Spleen (tissue), 11 donors: ENCODE measurements at regions not wholly inside any gene's neighbourhood (a gene's known extent, or its start where the extent isn't known, plus 50 kb on each side); places are given as distances from the start of the nearest gene placed in this dataset.

Source experiments
- DNase-seq: peaks from one replicate; pipeline ENCODE4 v3.0.0-alpha.2; 2020
- H3K27ac ChIP-seq, 8 donors: fragments of 200-600 bp; sonication (generic) in 7 of 8; 1 replicate in 4 of 8; 2 replicates in 4 of 8; pipeline versions ENCODE4 v1.5.0 to v1.8.0; 2016 to 2021; ENCODE audit warnings: inconsistent platforms in 4 of 8, mild to moderate bottlenecking in 4 of 8, moderate library complexity in 1 of 8
- H3K27me3 ChIP-seq, 7 donors: fragments of 200-600 bp; sonication (generic) in 6 of 7; replicated peaks in 1 of 7; 1 replicate in 4 of 7; 2 replicates in 3 of 7; pipeline versions ENCODE4 v1.5.0 to v1.8.0; 2016 to 2021; ENCODE audit warnings: inconsistent platforms in 3 of 7, mild to moderate bottlenecking in 1 of 7
- H3K36me3 ChIP-seq, 6 donors: fragments of 200-600 bp; sonication (generic) in 5 of 6; 1 replicate in 4 of 6; 2 replicates in 2 of 6; pipeline versions ENCODE4 v1.5.0 to v1.8.0; 2016 to 2021; ENCODE audit warnings: inconsistent platforms in 2 of 6
- H3K4me1 ChIP-seq, 6 donors: fragments of 200-600 bp; sonication (generic) in 5 of 6; 1 replicate in 3 of 6; 2 replicates in 3 of 6; pipeline versions ENCODE4 v1.5.0 to v1.8.0; 2016 to 2021; ENCODE audit warnings: inconsistent platforms in 3 of 6
- H3K4me3 ChIP-seq, 8 donors: fragments of 200-600 bp; sonication (generic) in 7 of 8; 1 replicate in 4 of 8; 2 replicates in 4 of 8; pipeline versions ENCODE4 v1.5.0 to v1.8.0; 2016 to 2021; ENCODE audit warnings: inconsistent platforms in 4 of 8, mild to moderate bottlenecking in 4 of 8, moderate library complexity in 2 of 8
- H3K9me3 ChIP-seq, 8 donors: fragments of 200-600 bp; sonication (generic) in 7 of 8; 1 replicate in 4 of 8; 2 replicates in 4 of 8; pipeline versions ENCODE4 v1.5.0 to v1.8.0; 2016 to 2021; ENCODE audit warnings: inconsistent platforms in 4 of 8
- CTCF ChIP-seq, 11 experiments: fragments of 200-600 bp in 7 of 11; fragments of 450-650 bp in 4 of 11; sonication (generic) in 4 of 11; IDR thresholded peaks in 8 of 11; conservative IDR thresholded peaks in 3 of 11; 1 replicate in 7 of 11; 2 replicates in 4 of 11; pipeline versions ENCODE4 v1.4.0 to v1.8.0; 2016 to 2021; ENCODE audit warnings: antibody characterized with exemption in 11 of 11, inconsistent platforms in 4 of 11, mild to moderate bottlenecking in 1 of 11
- POLR2A ChIP-seq, 3 donors: fragments of 450-650 bp; IDR thresholded peaks; one replicate each; pipeline ENCODE4 v1.5.1; 2017; ENCODE audit warnings: antibody characterized with exemption in 3 of 3, mild to moderate bottlenecking in 1 of 3
- POLR2AphosphoS5 ChIP-seq, 3 donors: sonication (generic); formaldehyde crosslinking; IDR thresholded peaks; one replicate each; pipeline ENCODE4 v1.5.1; 2017; ENCODE audit warnings: antibody characterized with exemption in 3 of 3
- WGBS, 5 donors: extraction: QIAGEN DNeasy Blood & Tissue Kit in 3 of 5; methylation state at CpG; one replicate each; pipeline versions ENCODE4 v1.1.5 to v1.1.7; 2013 to 2018; 5-methylcytosine and 5-hydroxymethylcytosine counted together
- intact Hi-C: fragments of 100-400 bp; cut with DNase I; formaldehyde crosslinking; loops from one replicate; pipeline ENCODE4 v1.15.0; 2023; ENCODE audit warnings: low total_unique reads
- donor health status: healthy with polysubstance abuse.
- donor health status: DM: no; HTN: no; CAD: no; lungs with moderate emphysema.
- donor health status: DM: no; HTN: no; CAD: no.
- donor health status: Bipolar disorder and iron deficiency.
- donor health status: healthy.
- donor health status: DM: no; HTN: no; CAD: no.
- donor health status: DM: yes; HTN: yes; CAD: no.

DNA sequence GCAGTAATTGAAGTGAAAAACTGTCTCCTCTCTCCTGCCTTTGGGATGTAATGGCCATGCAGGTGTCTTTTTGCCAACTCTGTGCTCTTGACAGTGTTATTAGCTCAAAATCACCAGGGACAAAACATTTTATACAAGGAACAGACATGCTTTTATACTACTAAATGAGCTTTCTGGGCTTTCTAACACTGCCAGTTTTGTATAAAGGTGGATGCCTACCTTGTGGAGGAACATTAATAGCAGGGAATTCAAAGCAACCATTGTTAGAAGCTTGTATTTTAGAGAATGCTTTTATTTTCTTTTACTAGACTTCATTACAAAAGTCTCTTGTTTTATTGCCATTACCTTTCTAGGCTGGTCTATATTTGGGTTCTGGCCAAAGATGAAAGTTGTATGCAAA is 54.7 kb upstream of the ARSJ start:
- TF ChIP-seq POLR2A (IDR thresholded peaks at IDR 0.05) (no peak), CTCF (IDR thresholded peaks at IDR 0.05 in 8 of 11, conservative IDR thresholded peaks at IDR 0.05 in 3 of 11) (no peak), POLR2AphosphoS5 (IDR thresholded peaks at IDR 0.05) (no peak)
- no peak for DNase-seq
- Histone ChIP-seq H3K27me3 (no peaks in the 10 kb centered on the region), H3K4me1 (no peaks in the 10 kb centered on the region), H3K4me3 (no peak overlapping the region), H3K36me3 (no peaks in the 10 kb centered on the region), H3K27ac (no peak overlapping the region), H3K9me3 (no peaks in the 10 kb centered on the region)
- intact Hi-C loops, result no loop called here

- no peak overlapping the region for H3K4me3 ChIP-seq
- DNase-seq, result no peak
- intact Hi-C loops, result no loop called here
- WGBS, 5 donors, result 76 to 90% (median 76%) methylated on average over 4 of the region's 4 CpGs
- H3K27ac ChIP-seq, result no peak overlapping the region
- no peak for TF ChIP-seq POLR2A (IDR thresholded peaks at IDR 0.05)
- no peak for TF ChIP-seq CTCF (IDR thresholded peaks at IDR 0.05 in 8 of 11, conservative IDR thresholded peaks at IDR 0.05 in 3 of 11)
- TF ChIP-seq POLR2AphosphoS5 (IDR thresholded peaks at IDR 0.05), result no peak
- no peaks in the 10 kb centered on the region for H3K9me3 ChIP-seq
- H3K4me1 ChIP-seq, result no peaks in the 10 kb centered on the region
- no peaks in the 10 kb centered on the region for H3K27me3 ChIP-seq
- no peaks in the 10 kb centered on the region for H3K36me3 ChIP-seq
Measured at GRCh38 chr4:114036426-114036825, 57.0 kb upstream of the ARSJ start.

DNA sequence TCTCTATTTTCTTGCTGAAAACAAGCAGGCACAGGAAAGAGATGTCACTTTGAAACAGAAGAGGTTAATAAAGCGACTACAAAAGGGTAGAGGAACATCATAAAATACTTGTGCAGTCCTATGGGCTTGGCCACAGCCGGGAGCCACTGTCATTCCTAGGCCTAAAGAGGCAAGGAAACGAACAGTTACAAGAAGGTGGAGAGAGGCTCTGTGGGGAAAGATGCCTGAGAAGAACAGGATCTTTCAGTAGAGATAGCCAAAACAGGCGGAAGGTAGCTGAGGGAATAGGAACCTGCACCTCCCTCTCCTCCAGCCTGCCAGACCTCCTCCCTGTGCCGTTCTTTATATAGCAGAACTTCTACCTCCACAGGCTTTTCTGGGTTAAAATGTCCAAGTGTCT is 57.4 kb upstream of the ARSJ start:
- Histone ChIP-seq H3K9me3 (no peaks in the 10 kb centered on the region), H3K4me1 (no peaks in the 10 kb centered on the region), H3K27ac (no peak overlapping the region), H3K27me3 (no peaks in the 10 kb centered on the region), H3K36me3 (no peaks in the 10 kb centered on the region), H3K4me3 (no peak overlapping the region)
- no peak for TF ChIP-seq CTCF (IDR thresholded peaks at IDR 0.05 in 8 of 11, conservative IDR thresholded peaks at IDR 0.05 in 3 of 11)
- TF ChIP-seq POLR2AphosphoS5 (IDR thresholded peaks at IDR 0.05), result no peak
- TF ChIP-seq POLR2A (IDR thresholded peaks at IDR 0.05), result no peak
- DNase-seq, result no peak
- intact Hi-C loops, result no loop called here
- 79 to 86% (median 80%) methylated on average over 5 of the region's 5 CpGs for WGBS, 5 donors

DNA sequence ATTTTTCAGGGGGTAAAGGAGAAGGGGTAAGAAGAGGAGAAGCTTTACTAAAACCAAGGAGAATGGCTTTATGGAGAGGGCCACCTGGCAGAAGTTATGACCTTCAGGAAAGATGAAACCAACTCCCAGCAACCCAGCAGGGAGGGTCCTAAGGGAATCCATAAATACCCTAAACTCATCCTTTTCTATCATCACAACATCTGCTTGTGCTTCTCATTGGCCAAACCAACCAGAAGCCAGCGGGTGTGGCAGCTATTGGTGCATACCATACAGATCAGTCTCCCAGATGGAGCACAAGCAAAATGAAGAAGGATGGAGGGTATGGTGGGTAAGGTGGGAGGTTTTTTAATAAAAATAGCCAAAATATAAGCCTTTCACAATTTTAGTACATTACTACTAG is 58.5 kb upstream of the ARSJ start:
- DNase-seq, result no peak
- Histone ChIP-seq H3K27me3 (no peaks in the 10 kb centered on the region), H3K4me1 (no peaks in the 10 kb centered on the region), H3K4me3 (no peak overlapping the region), H3K9me3 (no peaks in the 10 kb centered on the region), H3K36me3 (no peaks in the 10 kb centered on the region), H3K27ac (no peak overlapping the region)
- WGBS, 5 donors, result 86 to 100% (median 93%) methylated on average over 1 of the region's 1 CpG
- intact Hi-C loops, result no loop called here
- TF ChIP-seq POLR2AphosphoS5 (IDR thresholded peaks at IDR 0.05) (no peak), CTCF (IDR thresholded peaks at IDR 0.05 in 8 of 11, conservative IDR thresholded peaks at IDR 0.05 in 3 of 11) (no peak), POLR2A (IDR thresholded peaks at IDR 0.05) (no peak)
